ENCODE measurements at regions not wholly inside any gene's neighbourhood (a gene's known extent, or its start where the extent isn't known, plus 50 kb on each side); places are given as distances from the start of the nearest gene placed in this dataset.

DNA sequence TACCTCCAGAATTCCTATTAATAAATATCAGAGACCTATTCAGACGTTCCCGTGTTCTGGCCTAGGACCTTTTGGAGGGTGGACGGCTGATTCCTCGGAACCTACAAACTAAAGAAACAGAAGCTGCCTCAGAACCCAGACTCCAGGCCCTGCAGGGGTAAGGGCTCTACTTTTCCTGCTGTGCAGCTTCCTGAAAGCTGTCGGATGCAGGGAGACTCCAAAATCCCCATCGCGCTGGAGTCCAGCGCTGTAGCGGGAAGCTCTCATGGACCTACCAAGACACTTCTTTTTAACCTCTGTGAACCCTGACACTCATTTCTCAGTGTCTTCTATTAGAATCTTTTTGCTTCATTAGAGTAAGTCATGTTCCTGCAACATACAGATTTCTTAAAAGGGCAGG lies 244.5 kb upstream of the PITRM1 start:
- H3K4me1 ChIP-seq (ENCODE audit: insufficient read depth, low read length), result no peaks in the 10 kb centered on the region
- no peak overlapping the region for H3K9ac ChIP-seq (ENCODE audit: low read depth, low read length)
- H3K36me3 ChIP-seq (ENCODE audit: insufficient read depth, low read depth, low read length), result no peaks in the 10 kb centered on the region
- H3K27ac ChIP-seq (ENCODE audit: low read length), result no peak overlapping the region
- no peak overlapping the region for H3K4me3 ChIP-seq (ENCODE audit: low read length)
- H3K27me3 ChIP-seq (ENCODE audit: insufficient read depth, low read length), result no peaks in the 10 kb centered on the region
- no peaks in the 10 kb centered on the region for H3K9me3 ChIP-seq (ENCODE audit: insufficient read depth, low read depth, low read length)

DNA sequence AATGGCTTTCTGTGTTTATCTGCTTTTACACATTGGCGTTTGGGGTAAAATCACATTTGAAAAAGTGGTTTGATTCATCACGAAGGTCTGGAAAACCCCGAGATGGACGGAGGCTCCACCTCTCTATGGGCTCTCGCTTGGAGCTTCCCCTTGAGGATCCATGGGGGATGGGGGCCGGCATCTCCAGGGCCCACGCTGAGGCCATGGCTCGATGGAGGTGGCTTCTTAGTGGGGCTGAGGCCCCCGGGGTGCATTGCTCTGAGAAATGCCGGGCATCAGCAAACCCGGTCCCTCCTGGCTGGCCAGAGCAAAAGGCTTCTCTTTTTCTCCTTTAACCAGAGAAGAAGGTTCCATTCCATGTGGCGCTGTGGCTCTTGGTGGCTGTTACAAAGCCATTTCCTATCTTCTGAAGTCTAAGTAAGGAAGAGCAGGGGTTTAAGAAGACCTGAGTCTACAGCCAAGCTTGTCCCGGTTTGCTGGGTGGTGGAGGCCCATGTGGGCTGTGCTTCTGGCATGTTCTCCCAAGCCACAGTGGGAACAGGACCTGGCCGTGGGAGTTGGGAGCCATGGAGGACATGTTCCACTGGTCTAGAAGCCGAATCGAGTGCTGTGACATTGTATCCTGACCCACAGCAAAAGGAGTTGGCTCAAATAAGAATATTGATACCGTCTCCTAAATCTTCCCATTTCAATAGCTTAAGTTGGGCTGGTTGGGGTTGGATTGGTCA lies 243.5 kb upstream of the PITRM1 start:
- H3K27ac ChIP-seq (ENCODE audit: low read length), result no peak overlapping the region
- no peaks in the 10 kb centered on the region for H3K36me3 ChIP-seq (ENCODE audit: insufficient read depth, low read depth, low read length)
- no peaks in the 10 kb centered on the region for H3K9me3 ChIP-seq (ENCODE audit: insufficient read depth, low read depth, low read length)
- no peak overlapping the region for H3K4me3 ChIP-seq (ENCODE audit: low read length)
- H3K9ac ChIP-seq (ENCODE audit: low read depth, low read length), result no peak overlapping the region
- no peaks in the 10 kb centered on the region for H3K4me1 ChIP-seq (ENCODE audit: insufficient read depth, low read length)
- no peaks in the 10 kb centered on the region for H3K27me3 ChIP-seq (ENCODE audit: insufficient read depth, low read length)

DNA sequence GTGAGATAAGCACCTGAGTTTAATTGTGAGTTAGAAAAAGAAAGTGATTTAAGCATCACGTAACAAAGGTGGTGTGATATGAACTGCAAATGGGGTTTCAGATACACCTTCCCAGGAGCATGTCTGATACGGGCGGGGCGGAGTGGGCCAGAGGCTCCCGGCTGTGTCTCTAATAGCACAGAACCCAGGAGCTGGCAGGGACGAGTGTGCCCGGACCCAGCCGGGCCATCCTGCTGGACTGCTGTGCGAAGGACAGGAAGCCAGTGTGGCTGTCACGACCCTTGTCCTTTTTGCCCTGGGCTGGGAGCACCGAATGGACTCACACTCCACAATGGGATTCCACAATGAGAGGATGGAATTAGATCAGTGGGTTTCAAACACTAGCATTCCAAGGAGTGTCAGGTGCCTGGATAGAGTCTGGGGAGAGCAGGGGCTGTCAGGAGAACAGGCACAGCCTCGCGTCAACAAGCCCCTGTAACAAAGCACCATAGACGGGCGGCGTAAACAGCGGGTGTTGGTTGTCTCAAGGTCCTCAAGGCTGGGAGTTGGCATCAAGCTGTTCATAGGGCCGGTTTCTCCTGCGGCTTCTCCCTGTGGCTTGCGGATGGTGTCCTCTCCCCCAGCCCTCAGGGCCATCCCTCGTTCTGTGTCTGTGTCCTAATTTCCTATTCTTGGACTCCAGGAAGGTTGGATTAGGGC lies 242.6 kb upstream of the PITRM1 start:
- no peak overlapping the region for H3K9ac ChIP-seq (ENCODE audit: low read depth, low read length)
- H3K27me3 ChIP-seq (ENCODE audit: insufficient read depth, low read length), result no peaks in the 10 kb centered on the region
- no peak overlapping the region for H3K27ac ChIP-seq (ENCODE audit: low read length)
- no peaks in the 10 kb centered on the region for H3K4me1 ChIP-seq (ENCODE audit: insufficient read depth, low read length)
- no peaks in the 10 kb centered on the region for H3K9me3 ChIP-seq (ENCODE audit: insufficient read depth, low read depth, low read length)
- H3K36me3 ChIP-seq (ENCODE audit: insufficient read depth, low read depth, low read length), result no peaks in the 10 kb centered on the region
- H3K4me3 ChIP-seq (ENCODE audit: low read length), result no peak overlapping the region

DNA sequence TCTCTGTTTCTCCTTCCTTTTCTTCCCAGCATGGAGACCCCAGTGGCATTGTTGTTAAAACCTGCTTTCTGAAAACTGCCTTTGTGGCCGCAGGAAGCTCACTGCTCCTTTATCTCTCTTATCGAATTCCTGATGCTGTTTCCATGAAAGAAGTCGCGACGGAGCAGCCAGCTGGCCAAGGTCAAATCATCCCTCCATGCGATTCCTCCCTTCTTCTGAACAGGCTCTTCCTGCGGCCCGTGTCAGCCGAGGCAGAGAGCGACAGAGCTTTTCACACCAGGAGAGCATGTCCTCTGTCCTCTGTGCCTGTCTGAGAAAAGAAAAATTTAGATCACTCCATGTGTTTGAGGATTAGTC lies 242.1 kb upstream of the PITRM1 start:
- Histone ChIP-seq H3K9me3 (ENCODE audit: insufficient read depth, low read depth, low read length) (no peaks in the 10 kb centered on the region), H3K9ac (ENCODE audit: low read depth, low read length) (no peak overlapping the region), H3K27ac (ENCODE audit: low read length) (no peak overlapping the region), H3K36me3 (ENCODE audit: insufficient read depth, low read depth, low read length) (no peaks in the 10 kb centered on the region), H3K27me3 (ENCODE audit: insufficient read depth, low read length) (no peaks in the 10 kb centered on the region), H3K4me3 (ENCODE audit: low read length) (no peak overlapping the region), H3K4me1 (ENCODE audit: insufficient read depth, low read length) (no peaks in the 10 kb centered on the region)

DNA sequence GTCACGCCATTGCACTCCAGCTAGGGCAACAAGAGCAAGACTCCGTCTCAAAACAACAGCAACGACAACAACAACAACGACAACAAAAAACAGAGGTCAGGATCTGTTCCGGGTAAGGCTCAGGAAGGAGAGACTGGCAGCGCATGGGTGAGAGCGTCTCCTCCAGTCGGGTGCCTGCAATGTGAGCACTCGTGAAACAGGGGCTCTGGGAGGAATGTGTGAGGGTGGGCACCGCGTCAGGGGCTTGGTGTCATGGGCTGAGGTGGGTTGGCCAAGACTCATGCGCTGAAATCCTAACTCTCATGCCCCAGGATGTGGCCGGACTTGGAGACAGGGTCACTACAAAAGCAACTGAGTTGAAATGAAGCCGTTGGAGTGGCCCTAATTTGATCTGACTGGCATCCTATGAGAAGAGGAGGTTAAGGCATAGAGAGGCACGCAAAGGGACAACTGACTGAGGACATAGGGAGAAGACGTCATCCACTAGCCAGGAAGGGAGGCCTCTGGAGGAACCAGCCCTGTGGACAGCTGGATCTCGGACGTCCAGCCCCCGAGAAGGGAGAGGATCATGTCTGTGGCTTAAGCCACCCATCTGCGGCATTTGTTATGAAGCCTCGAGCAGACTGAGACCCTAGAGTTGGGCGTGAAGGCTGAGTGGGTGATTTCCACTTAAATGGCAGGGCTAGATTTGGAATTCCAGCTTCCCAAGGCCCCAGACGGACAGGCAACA lies 241.5 kb upstream of the PITRM1 start:
- Histone ChIP-seq H3K9ac (ENCODE audit: low read depth, low read length) (no peak overlapping the region), H3K4me1 (ENCODE audit: insufficient read depth, low read length) (no peaks in the 10 kb centered on the region), H3K27me3 (ENCODE audit: insufficient read depth, low read length) (no peaks in the 10 kb centered on the region), H3K27ac (ENCODE audit: low read length) (no peak overlapping the region), H3K36me3 (ENCODE audit: insufficient read depth, low read depth, low read length) (no peaks in the 10 kb centered on the region), H3K9me3 (ENCODE audit: insufficient read depth, low read depth, low read length) (no peaks in the 10 kb centered on the region), H3K4me3 (ENCODE audit: low read length) (no peak overlapping the region)

DNA sequence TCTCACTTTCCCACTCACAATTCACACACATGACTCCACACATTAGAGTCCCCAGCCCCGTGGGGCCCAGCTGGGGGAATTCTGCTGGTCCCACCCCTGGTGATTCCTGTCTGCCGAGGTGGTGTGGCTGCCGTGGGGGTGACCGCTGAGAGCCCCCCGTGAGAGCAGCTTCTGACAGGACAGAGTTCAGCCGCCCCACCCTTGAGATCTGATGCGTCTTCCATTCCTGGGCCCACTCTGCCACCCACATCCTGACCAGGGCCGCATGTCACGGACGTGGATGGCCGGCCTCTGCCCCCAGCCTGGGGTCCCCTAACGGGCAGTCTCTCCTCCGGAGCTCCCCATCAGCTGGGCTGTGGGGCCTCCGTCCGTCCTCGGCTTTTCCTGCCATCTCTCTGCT lies 240.1 kb upstream of the PITRM1 start:
- no peaks in the 10 kb centered on the region for H3K36me3 ChIP-seq (ENCODE audit: insufficient read depth, low read depth, low read length)
- no peaks in the 10 kb centered on the region for H3K4me1 ChIP-seq (ENCODE audit: insufficient read depth, low read length)
- no peak overlapping the region for H3K9ac ChIP-seq (ENCODE audit: low read depth, low read length)
- no peak overlapping the region for H3K4me3 ChIP-seq (ENCODE audit: low read length)
- no peak overlapping the region for H3K27ac ChIP-seq (ENCODE audit: low read length)
- H3K27me3 ChIP-seq (ENCODE audit: insufficient read depth, low read length), result no peaks in the 10 kb centered on the region
- H3K9me3 ChIP-seq (ENCODE audit: insufficient read depth, low read depth, low read length), result no peaks in the 10 kb centered on the region

DNA sequence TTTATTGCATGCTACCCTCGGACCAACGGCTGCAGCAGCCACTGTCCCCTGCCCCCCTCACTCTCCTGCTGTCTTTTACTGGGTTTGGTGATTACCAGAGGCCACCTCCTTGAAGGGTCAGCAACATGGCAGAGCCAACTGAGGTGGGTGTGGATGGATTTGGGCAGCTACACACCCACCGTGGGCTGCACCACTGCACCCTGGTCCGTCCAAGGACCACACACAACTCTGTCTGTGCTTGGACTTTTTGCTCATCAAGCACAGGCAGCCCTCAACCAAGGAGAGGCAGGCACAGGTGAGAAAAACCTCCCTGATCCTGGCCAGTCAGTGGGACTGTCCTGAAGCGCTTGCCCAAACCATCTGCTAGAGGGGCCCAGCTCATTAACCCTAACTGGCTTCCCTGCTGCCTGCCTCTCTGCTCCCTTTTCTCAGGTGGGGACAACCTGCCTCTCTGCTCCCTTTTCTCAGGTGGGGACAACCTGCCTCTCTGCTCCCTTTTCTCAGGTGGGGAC lies 239.5 kb upstream of the PITRM1 start:
- H3K4me3 ChIP-seq (ENCODE audit: low read length), result no peak overlapping the region
- no peaks in the 10 kb centered on the region for H3K36me3 ChIP-seq (ENCODE audit: insufficient read depth, low read depth, low read length)
- H3K27me3 ChIP-seq (ENCODE audit: insufficient read depth, low read length), result no peaks in the 10 kb centered on the region
- H3K27ac ChIP-seq (ENCODE audit: low read length), result no peak overlapping the region
- no peak overlapping the region for H3K9ac ChIP-seq (ENCODE audit: low read depth, low read length)
- H3K4me1 ChIP-seq (ENCODE audit: insufficient read depth, low read length), result no peaks in the 10 kb centered on the region
- no peaks in the 10 kb centered on the region for H3K9me3 ChIP-seq (ENCODE audit: insufficient read depth, low read depth, low read length)

DNA sequence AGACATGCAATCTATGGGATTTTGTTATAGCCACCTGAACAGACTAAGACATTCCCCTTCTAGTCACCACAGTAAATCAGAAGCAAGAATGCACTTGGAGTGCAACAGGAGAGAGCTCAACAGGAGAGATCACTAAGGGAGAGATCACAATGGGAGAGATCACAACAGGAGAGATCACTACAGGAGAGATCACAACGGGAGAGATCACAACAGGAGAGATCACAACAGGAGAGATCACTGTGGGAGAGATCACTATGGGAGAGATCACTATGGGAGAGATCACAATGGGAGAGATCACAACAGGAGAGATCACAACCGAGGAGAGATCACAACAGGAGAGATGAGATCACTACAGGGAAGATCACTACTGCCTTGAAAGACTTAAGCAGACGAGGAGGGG lies 238.5 kb upstream of the PITRM1 start:
- H3K9ac ChIP-seq (ENCODE audit: low read depth, low read length), result no peak overlapping the region
- H3K4me1 ChIP-seq (ENCODE audit: insufficient read depth, low read length), result no peaks in the 10 kb centered on the region
- no peaks in the 10 kb centered on the region for H3K27me3 ChIP-seq (ENCODE audit: insufficient read depth, low read length)
- H3K36me3 ChIP-seq (ENCODE audit: insufficient read depth, low read depth, low read length), result no peaks in the 10 kb centered on the region
- no peak overlapping the region for H3K27ac ChIP-seq (ENCODE audit: low read length)
- no peaks in the 10 kb centered on the region for H3K9me3 ChIP-seq (ENCODE audit: insufficient read depth, low read depth, low read length)
- no peak overlapping the region for H3K4me3 ChIP-seq (ENCODE audit: low read length)

DNA sequence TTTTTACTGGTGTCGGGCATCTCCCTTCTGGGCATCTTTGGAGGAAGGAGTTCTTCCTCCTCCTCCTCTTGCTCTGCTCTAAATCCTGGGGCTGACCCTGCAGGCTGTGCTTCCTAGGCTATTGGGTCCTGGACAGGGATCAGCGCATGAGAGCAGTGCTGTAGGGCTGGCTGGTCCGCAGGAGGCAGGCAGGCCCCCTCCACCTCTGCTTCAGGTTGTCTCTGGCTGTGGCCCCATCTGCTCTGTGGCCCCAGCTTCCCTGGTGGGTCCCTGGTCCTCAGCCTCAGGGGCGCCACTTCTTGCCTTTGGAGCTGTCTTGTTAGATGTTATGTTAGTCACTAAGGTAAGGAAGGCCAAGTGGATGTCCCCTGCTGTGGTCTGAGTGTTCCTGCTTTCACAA lies 237.3 kb upstream of the PITRM1 start:
- Histone ChIP-seq H3K4me3 (ENCODE audit: low read length) (no peak overlapping the region), H3K4me1 (ENCODE audit: insufficient read depth, low read length) (no peaks in the 10 kb centered on the region), H3K27ac (ENCODE audit: low read length) (no peak overlapping the region), H3K27me3 (ENCODE audit: insufficient read depth, low read length) (no peaks in the 10 kb centered on the region), H3K9me3 (ENCODE audit: insufficient read depth, low read depth, low read length) (no peaks in the 10 kb centered on the region), H3K9ac (ENCODE audit: low read depth, low read length) (no peak overlapping the region), H3K36me3 (ENCODE audit: insufficient read depth, low read depth, low read length) (no peaks in the 10 kb centered on the region)

DNA sequence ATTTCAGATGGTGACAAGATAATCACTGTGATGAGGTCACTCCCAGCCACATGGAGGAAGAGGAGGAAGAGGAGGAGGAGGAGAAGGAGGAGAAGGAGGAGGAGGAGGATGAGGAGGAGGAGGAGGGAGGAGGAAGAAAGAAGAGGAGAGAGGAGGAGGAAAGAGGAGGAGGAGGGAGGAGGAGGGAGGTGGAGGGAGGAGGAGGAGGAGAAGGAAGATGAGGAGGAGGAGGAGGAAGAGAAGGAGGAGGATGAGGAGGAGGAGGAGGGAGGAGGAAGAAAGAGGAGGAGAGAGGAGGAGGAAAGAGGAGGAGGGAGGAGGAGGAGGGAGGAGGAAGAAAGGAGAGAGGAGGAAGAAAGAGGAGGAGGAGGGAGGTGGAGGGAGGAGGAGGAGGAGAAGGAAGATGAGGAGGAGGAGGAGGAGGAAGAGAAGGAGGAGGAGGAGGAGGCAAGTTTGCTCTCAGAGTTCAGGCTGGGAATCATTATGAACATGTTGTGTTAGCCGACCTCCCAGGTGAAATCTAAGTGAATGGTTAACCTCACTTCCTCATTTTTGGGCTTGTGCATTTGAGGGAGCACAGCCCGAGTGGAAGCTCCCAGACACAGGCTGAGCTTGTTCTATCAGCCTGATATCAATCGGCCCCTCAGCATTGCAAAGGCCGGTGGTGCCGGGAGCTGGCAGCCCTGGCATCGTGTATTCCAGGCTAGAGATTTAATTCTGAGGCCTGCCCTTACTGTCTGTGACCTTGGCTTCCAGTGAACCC lies 236.2 kb upstream of the PITRM1 start:
- Histone ChIP-seq H3K9ac (ENCODE audit: low read depth, low read length) (no peak overlapping the region), H3K27me3 (ENCODE audit: insufficient read depth, low read length) (no peaks in the 10 kb centered on the region), H3K9me3 (ENCODE audit: insufficient read depth, low read depth, low read length) (no peaks in the 10 kb centered on the region), H3K36me3 (ENCODE audit: insufficient read depth, low read depth, low read length) (no peaks in the 10 kb centered on the region), H3K4me1 (ENCODE audit: insufficient read depth, low read length) (no peaks in the 10 kb centered on the region), H3K4me3 (ENCODE audit: low read length) (no peak overlapping the region), H3K27ac (ENCODE audit: low read length) (no peak overlapping the region)

DNA sequence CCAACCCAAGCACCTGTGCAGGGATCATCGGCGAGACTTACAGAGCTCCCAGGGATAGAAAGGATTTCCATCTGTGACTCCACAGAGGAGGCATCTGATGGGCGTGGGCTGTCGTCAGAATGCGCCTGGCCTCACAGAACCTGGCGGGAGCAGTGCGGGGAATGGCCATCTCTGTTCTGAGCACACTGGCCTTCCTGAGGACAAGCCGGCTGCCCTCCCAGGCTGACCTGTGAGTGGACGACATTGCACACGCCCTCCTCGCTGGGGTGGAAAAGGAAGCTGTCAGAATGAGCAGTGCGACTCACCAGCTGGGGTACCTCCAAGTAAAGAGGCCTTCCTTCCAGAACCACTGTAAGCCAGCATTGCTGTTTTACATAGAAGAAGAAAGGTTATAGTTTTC lies 234.6 kb upstream of the PITRM1 start:
- no peak overlapping the region for H3K4me3 ChIP-seq (ENCODE audit: low read length)
- no peak overlapping the region for H3K9ac ChIP-seq (ENCODE audit: low read depth, low read length)
- no peaks in the 10 kb centered on the region for H3K4me1 ChIP-seq (ENCODE audit: insufficient read depth, low read length)
- no peaks in the 10 kb centered on the region for H3K36me3 ChIP-seq (ENCODE audit: insufficient read depth, low read depth, low read length)
- H3K27ac ChIP-seq (ENCODE audit: low read length), result no peak overlapping the region
- no peaks in the 10 kb centered on the region for H3K27me3 ChIP-seq (ENCODE audit: insufficient read depth, low read length)
- H3K9me3 ChIP-seq (ENCODE audit: insufficient read depth, low read depth, low read length), result no peaks in the 10 kb centered on the region

Data from iPS-20b (cell line).